ENCODE measurements at regions not wholly inside any gene's neighbourhood (a gene's known extent, or its start where the extent isn't known, plus 50 kb on each side); places are given as distances from the start of the nearest gene placed in this dataset.

DNA sequence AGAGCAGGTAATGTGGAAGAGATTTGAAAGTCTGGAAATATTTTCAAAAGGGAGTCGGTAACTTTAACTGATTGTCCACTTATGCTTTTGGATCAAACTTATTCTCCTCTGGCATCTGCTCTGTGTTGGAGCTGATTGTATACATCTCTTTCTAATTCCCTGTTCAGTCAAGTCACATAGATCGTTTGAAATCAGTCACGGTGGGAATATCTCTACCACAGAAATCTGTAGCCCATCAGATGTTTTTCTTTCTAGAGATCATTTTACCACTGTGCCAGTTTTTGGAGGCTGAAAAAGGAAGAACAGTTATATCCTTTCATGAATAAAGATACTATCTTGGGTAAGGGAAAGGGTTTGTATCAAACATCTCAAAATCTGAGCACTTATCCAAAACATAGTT lies 1853.3 kb downstream of the EFNA5 start (continued):
- TF ChIP-seq, protein P1, sequence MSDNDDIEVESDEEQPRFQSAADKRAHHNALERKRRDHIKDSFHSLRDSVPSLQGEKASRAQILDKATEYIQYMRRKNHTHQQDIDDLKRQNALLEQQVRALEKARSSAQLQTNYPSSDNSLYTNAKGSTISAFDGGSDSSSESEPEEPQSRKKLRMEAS (IDR thresholded peaks at IDR 0.05) = no peak
- TF ChIP-seq RAD21 (IDR thresholded peaks at IDR 0.05; ENCODE audit: low read depth) (no peak), JUND (IDR thresholded peaks at IDR 0.05) (no peak), ZBTB33 (IDR thresholded peaks at IDR 0.05; ENCODE audit: extremely low read depth, insufficient replicate concordance, low read length) (no peak), CBX3 (IDR thresholded peaks at IDR 0.05; ENCODE audit: low read depth) (no peak), SIN3A (IDR thresholded peaks at IDR 0.05; ENCODE audit: low read depth) (no peak), ZFX (IDR thresholded peaks at IDR 0.05) (no peak), ELF1 (IDR thresholded peaks at IDR 0.05; ENCODE audit: borderline replicate concordance, low read depth) (no peak), CTCF (IDR thresholded peaks at IDR 0.05 in 2 of 3, conservative IDR thresholded peaks at IDR 0.05 in 1 of 3; ENCODE audit: borderline replicate concordance in 1 of 3, insufficient read depth in 1 of 3, low read depth in 2 of 3, low read length in 2 of 3) (no peak), POLR2AphosphoS5 (IDR thresholded peaks at IDR 0.05; ENCODE audit: low read depth, low read length) (no peak)

DNA sequence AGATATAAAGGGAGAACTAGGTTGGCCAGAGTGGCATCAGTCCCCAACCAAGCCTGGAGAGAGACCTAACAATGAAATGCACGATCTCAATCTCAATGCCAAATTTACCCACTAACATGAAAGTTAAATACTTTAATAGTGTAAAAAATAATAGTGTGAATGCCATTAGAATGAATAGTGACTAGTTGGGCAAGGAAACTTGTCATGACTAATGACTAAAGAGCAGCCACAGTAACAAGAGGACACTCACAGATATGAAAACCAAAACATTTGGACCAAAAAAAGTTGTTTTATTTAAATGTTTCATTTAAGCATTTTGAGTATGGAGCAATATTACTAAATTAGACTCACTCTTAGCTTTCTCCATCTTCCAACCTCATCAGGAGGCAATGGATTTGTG lies 1853.8 kb downstream of the EFNA5 start:
- ChIA-PET RAD21 (ENCODE audit: low non-redundant PET in 1 of 2, low total read pairs in 2 of 2, uncharacterized antibody in 2 of 2, unreplicated experiment in 2 of 2) (no interaction called here), CTCF (no interaction called here), POLR2A (no interaction called here)
- H3K4me1 ChIP-seq (ENCODE audit: control insufficient read depth in 1 of 2, insufficient read depth in 2 of 2, low read length in 2 of 2) = no peaks in the 10 kb centered on the region
- BruUV-seq (replicated peaks) = no TSS peak
- H3K9me3 ChIP-seq (ENCODE audit: control insufficient read depth in 1 of 2, insufficient read depth in 1 of 2, low read depth in 1 of 2, low read length in 2 of 2) = no peaks in the 10 kb centered on the region
- no peak for ATAC-seq
- no peak overlapping the region for H3K4me3 ChIP-seq (replicated peaks in 1 of 2; ENCODE audit: low read depth in 1 of 2, low read length in 2 of 2)
- H3K9ac ChIP-seq (ENCODE audit: low read length) = no peak overlapping the region
- intact Hi-C loops (cut with micrococcal nuclease) = no loop called here
- H2AFZ ChIP-seq (ENCODE audit: low read depth, low read length, poor library complexity, severe bottlenecking) = no peak overlapping the region
- no peak overlapping the region for H3K27ac ChIP-seq (ENCODE audit: low read depth, low read length)
- no peak overlapping the region for H3K4me2 ChIP-seq (ENCODE audit: low read length)
- H3K79me2 ChIP-seq (ENCODE audit: insufficient read depth, low read length) = no peaks in the 10 kb centered on the region
- H3K27me3 ChIP-seq (ENCODE audit: insufficient read depth, low read length) = no peaks in the 10 kb centered on the region
- no peak for DNase-seq (ENCODE audit: low read depth, low spot score)
- H3K36me3 ChIP-seq (ENCODE audit: control insufficient read depth in 1 of 2, insufficient read depth in 2 of 2, low read length in 2 of 2) = no peaks in the 10 kb centered on the region
- H4K20me1 ChIP-seq (ENCODE audit: insufficient read depth) = no peaks in the 10 kb centered on the region
- no peaks in the 10 kb centered on the region for H3K9me2 ChIP-seq (ENCODE audit: insufficient read depth)
- TF ChIP-seq ZNF274 (IDR thresholded peaks at IDR 0.05; ENCODE audit: low read depth, low read length) (no peak), CEBPB (IDR thresholded peaks at IDR 0.05; ENCODE audit: low read depth) (no peak), CTCF (IDR thresholded peaks at IDR 0.05 in 2 of 3, conservative IDR thresholded peaks at IDR 0.05 in 1 of 3; ENCODE audit: borderline replicate concordance in 1 of 3, insufficient read depth in 1 of 3, low read depth in 2 of 3, low read length in 2 of 3) (no peak), SIN3A (IDR thresholded peaks at IDR 0.05; ENCODE audit: low read depth) (no peak), CBX3 (IDR thresholded peaks at IDR 0.05; ENCODE audit: low read depth) (no peak), JUND (IDR thresholded peaks at IDR 0.05) (no peak), ZFX (IDR thresholded peaks at IDR 0.05) (no peak), ELF1 (IDR thresholded peaks at IDR 0.05; ENCODE audit: borderline replicate concordance, low read depth) (no peak), POLR2AphosphoS5 (IDR thresholded peaks at IDR 0.05; ENCODE audit: low read depth, low read length) (no peak), TCF7L2 (IDR thresholded peaks at IDR 0.05; ENCODE audit: borderline replicate concordance, extremely low read depth, insufficient read depth, insufficient read length) (no peak), ZBTB33 (IDR thresholded peaks at IDR 0.05; ENCODE audit: extremely low read depth, insufficient replicate concordance, low read length) (no peak), SRF (IDR thresholded peaks at IDR 0.05; ENCODE audit: low read depth) (no peak), EZH2 (IDR thresholded peaks at IDR 0.05) (no peak)
- TF ChIP-seq, protein P1 (IDR thresholded peaks at IDR 0.05) = no peak

All from HCT116 (cell line).